PC-3 (cell line): ENCODE measurements at regions not wholly inside any gene's neighbourhood (a gene's known extent, or its start where the extent isn't known, plus 50 kb on each side); places are given as distances from the start of the nearest gene placed in this dataset.

Experiments used
- ATAC-seq: fragments of 200-7000 bp; cut with Tn5 transposase; 2 replicates; pipeline ENCODE4 v1.9.1; 2020; ENCODE audit warnings: mild to moderate bottlenecking, moderate library complexity
- BruUV-seq: library from RNA; stranded (reverse); fragments of 400-500 nt; replicated peaks from 2 replicates; lab custom pipeline; 2021; lab: Mats Ljungman, UMichigan
- CTCF ChIA-PET: fragments of 300-600 bp; sonication (Branson Sonifier 250); formaldehyde crosslinking; loops from one replicate; lab custom pipeline; 2022; ENCODE audit warnings: antibody characterized with exemption; lab: Charles Lee
- POLR2A ChIA-PET: fragments of 300-600 bp; sonication (Branson Sonifier 250); formaldehyde crosslinking; loops from one replicate; lab custom pipeline; 2022; ENCODE audit warnings: antibody characterized with exemption; ENCODE audit not compliant: unreplicated experiment; lab: Charles Lee
- DNase-seq: peaks from one replicate; pipeline ENCODE4 v3.0.0-alpha.2; 2015
- H2AFZ ChIP-seq: fragments of 300-600 bp; sonication (generic); 2 replicates; pipeline ENCODE4 v1.6.0; 2016; ENCODE audit warnings: antibody characterized with exemption, low read length
- H3F3A ChIP-seq: fragments of 300-600 bp; sonication (generic); one replicate; pipeline ENCODE4 v1.6.0; 2017; ENCODE audit warnings: antibody characterized with exemption, low read length, control low read depth, mild to moderate bottlenecking; ENCODE audit not compliant: unreplicated experiment
- H3K27ac ChIP-seq: fragments of 300-600 bp; sonication (generic); 2 replicates; pipeline ENCODE4 v1.5.1; 2016; ENCODE audit warnings: mild to moderate bottlenecking, low read length
- H3K27me3 ChIP-seq: fragments of 300-600 bp; sonication (generic); 2 replicates; pipeline ENCODE4 v1.6.1; 2016; ENCODE audit warnings: low read length, mixed read lengths
- H3K36me3 ChIP-seq: fragments of 300-600 bp; sonication (generic); 2 replicates; pipeline ENCODE4 v1.6.1; 2016; ENCODE audit warnings: low read depth, mixed run types, low read length, mixed read lengths
- H3K4me1 ChIP-seq: fragments of 300-600 bp; sonication (generic); 2 replicates; pipeline ENCODE4 v1.5.1; 2016; ENCODE audit warnings: low read length; ENCODE audit not compliant: insufficient read depth
- H3K4me2 ChIP-seq: fragments of 300-600 bp; sonication (generic); 2 replicates; pipeline ENCODE4 v1.6.0; 2016; ENCODE audit warnings: low read length
- H3K4me3 ChIP-seq: fragments of 300-600 bp; sonication (generic); 2 replicates; pipeline ENCODE4 v1.5.1; 2016; ENCODE audit warnings: mild to moderate bottlenecking, low read length, mixed read lengths
- H3K79me2 ChIP-seq: fragments of 300-600 bp; sonication (generic); 2 replicates; pipeline ENCODE4 v1.6.1; 2017; ENCODE audit warnings: low read length, mixed read lengths
- H3K9ac ChIP-seq: fragments of 300-600 bp; sonication (generic); 2 replicates; pipeline ENCODE4 v1.6.0; 2016; ENCODE audit warnings: mild to moderate bottlenecking, low read length
- H3K9me2 ChIP-seq: fragments of 300-600 bp; sonication (generic); replicated peaks from 2 replicates; pipeline ENCODE4 v1.6.1; 2016; ENCODE audit warnings: mixed run types, low read length, mixed read lengths
- H3K9me3 ChIP-seq: fragments of 300-600 bp; sonication (generic); 2 replicates; pipeline ENCODE4 v1.6.1; 2016; ENCODE audit warnings: low read length, mixed read lengths
- H4K20me1 ChIP-seq: fragments of 300-600 bp; sonication (generic); 2 replicates; pipeline ENCODE4 v1.6.1; 2016; ENCODE audit warnings: low read length, mixed read lengths
- CTCF ChIP-seq: fragments of 300-600 bp; sonication (generic); conservative IDR thresholded peaks from 2 replicates; pipeline ENCODE4 v1.5.1; 2017; ENCODE audit warnings: antibody characterized with exemption, low read depth, mild to moderate bottlenecking, low read length
- EZH2 ChIP-seq: fragments of 300-600 bp; sonication (generic); IDR thresholded peaks from one replicate; pipeline ENCODE4 v1.6.1; 2017; ENCODE audit warnings: antibody characterized with exemption, mild to moderate bottlenecking, low read length; ENCODE audit not compliant: unreplicated experiment
- EZH2phosphoT487 ChIP-seq: fragments of 300-600 bp; sonication (generic); IDR thresholded peaks from 2 replicates; pipeline ENCODE4 v1.6.1; 2018; ENCODE audit warnings: mild to moderate bottlenecking, antibody characterized with exemption, low read length, borderline replicate concordance
- intact Hi-C: fragments of 100-400 bp; cut with micrococcal nuclease; formaldehyde crosslinking; loops from 2 replicates; pipeline ENCODE4 v1.9.0; 2023

DNA sequence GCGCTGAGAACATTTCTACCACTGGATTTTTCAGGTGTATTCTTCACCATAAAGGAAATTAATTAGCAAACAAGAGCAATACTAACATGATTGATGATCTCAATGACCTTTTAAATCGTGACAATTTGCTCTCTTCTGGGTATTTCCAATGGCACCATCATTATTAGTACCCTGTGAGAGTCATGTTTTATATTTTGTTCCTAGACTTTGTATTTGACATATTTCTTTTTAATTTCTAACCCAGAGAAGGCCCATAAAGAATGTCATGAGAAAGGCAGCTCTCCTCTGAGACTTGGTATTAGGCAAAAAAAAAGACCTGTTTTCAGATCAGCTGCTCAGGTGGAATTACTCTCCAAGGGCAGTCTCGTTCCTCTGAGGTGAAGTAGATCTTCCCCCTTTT is 1253.4 kb downstream of the ROBO2 start:
- Histone ChIP-seq H3K79me2 (no peaks in the 10 kb centered on the region), H3K4me1 (no peaks in the 10 kb centered on the region), H3K9me2 (no peaks in the 10 kb centered on the region), H3K27me3 (peaks cover 8% of the 10 kb centered on the region; the same call in 1 of the 2 replicates), H3K36me3 (no peaks in the 10 kb centered on the region), H3F3A (no peaks in the 10 kb centered on the region), H3K9me3 (no peaks in the 10 kb centered on the region), H4K20me1 (no peaks in the 10 kb centered on the region), H3K4me2 (no peak overlapping the region), H2AFZ (no peak overlapping the region), H3K27ac (no peak overlapping the region), H3K4me3 (no peak overlapping the region), H3K9ac (no peak overlapping the region)
- no peak for ATAC-seq
- no TSS peak for BruUV-seq
- DNase-seq: no peak
- no peak for TF ChIP-seq EZH2phosphoT487
- TF ChIP-seq EZH2: no peak
- no peak for TF ChIP-seq CTCF
- POLR2A ChIA-PET: no interaction called here
- CTCF ChIA-PET: no interaction called here
- intact Hi-C loops: no loop called here

GRCh38 chr3:78304115-78304514 is 1264.2 kb downstream of the ROBO2 start:
- H3K9ac ChIP-seq: no peak overlapping the region
- TF ChIP-seq EZH2phosphoT487: no peak
- TF ChIP-seq CTCF: no peak
- no peak for TF ChIP-seq EZH2
- H2AFZ ChIP-seq: no peak overlapping the region
- H3K4me3 ChIP-seq: no peak overlapping the region
- H3K27ac ChIP-seq: no peak overlapping the region
- no peaks in the 10 kb centered on the region for H3K79me2 ChIP-seq
- no peaks in the 10 kb centered on the region for H3K27me3 ChIP-seq
- H3K36me3 ChIP-seq: no peaks in the 10 kb centered on the region
- intact Hi-C loops: no loop called here
- no peaks in the 10 kb centered on the region for H3K9me2 ChIP-seq
- CTCF ChIA-PET: no interaction called here
- no peak overlapping the region for H3K4me2 ChIP-seq
- BruUV-seq: no TSS peak
- H4K20me1 ChIP-seq: no peaks in the 10 kb centered on the region
- H3K9me3 ChIP-seq: no peaks in the 10 kb centered on the region
- DNase-seq (no peak), ATAC-seq (no peak)
- H3K4me1 ChIP-seq: no peaks in the 10 kb centered on the region
- POLR2A ChIA-PET: no interaction called here
- no peaks in the 10 kb centered on the region for H3F3A ChIP-seq

- CTCF ChIA-PET: no interaction called here
- ATAC-seq: no peak
- Histone ChIP-seq H3K79me2 (no peaks in the 10 kb centered on the region), H3K27ac (no peak overlapping the region), H3K9me2 (no peaks in the 10 kb centered on the region), H3F3A (no peaks in the 10 kb centered on the region), H3K36me3 (no peaks in the 10 kb centered on the region), H3K4me2 (no peak overlapping the region), H3K9me3 (no peaks in the 10 kb centered on the region), H4K20me1 (no peaks in the 10 kb centered on the region), H3K4me1 (no peaks in the 10 kb centered on the region), H2AFZ (no peak overlapping the region), H3K9ac (no peak overlapping the region), H3K4me3 (no peak overlapping the region), H3K27me3 (no peaks in the 10 kb centered on the region; the same call in 1 of the 2 replicates)
- intact Hi-C loops: no loop called here
- no peak for DNase-seq
- BruUV-seq: no TSS peak
- no peak for TF ChIP-seq CTCF
- TF ChIP-seq EZH2phosphoT487: no peak
- no peak for TF ChIP-seq EZH2
- POLR2A ChIA-PET: no interaction called here
These were observed 1273.0 kb downstream of the ROBO2 start for GRCh38 chr3:78312851-78313250.
